H1 (cell line): ENCODE measurements at regions not wholly inside any gene's neighbourhood (a gene's known extent, or its start where the extent isn't known, plus 50 kb on each side); places are given as distances from the start of the nearest gene placed in this dataset.

ENCODE experiments used
- CEBPB ChIP-seq: IDR thresholded peaks from 2 replicates; pipeline ENCODE4 v1.6.1; 2012; ENCODE audit warnings: low read depth, low read length
- CTCF ChIP-seq, 3 experiments: IDR thresholded peaks; 1 replicate in 2 of 3; 2 replicates in 1 of 3; pipeline versions ENCODE4 v1.5.1 to v1.6.1; 2011; ENCODE audit warnings: low read length in 3 of 3, mild to moderate bottlenecking in 3 of 3, inconsistent platforms in 2 of 3, low read depth in 1 of 3, moderate library complexity in 1 of 3; ENCODE audit not compliant: insufficient read depth in 1 of 3; ENCODE audit errors: control extremely low read depth in 1 of 3
- GABPA ChIP-seq: IDR thresholded peaks from 2 replicates; pipeline ENCODE4 v1.6.1; 2011; ENCODE audit warnings: mild to moderate bottlenecking, low read length, moderate library complexity, borderline replicate concordance; ENCODE audit not compliant: insufficient read depth
- SIN3A ChIP-seq, 2 experiments: IDR thresholded peaks in 1 of 2; conservative IDR thresholded peaks in 1 of 2; 2 replicates each; pipeline ENCODE4 v1.6.1; 2011 to 2012; ENCODE audit warnings: low read length in 2 of 2, improper control_type of control experiment in 1 of 2, low read depth in 1 of 2, mild to moderate bottlenecking in 1 of 2
- TEAD4 ChIP-seq: IDR thresholded peaks from 2 replicates; pipeline ENCODE4 v1.6.1; 2012; ENCODE audit warnings: low read depth, low read length, inconsistent platforms, mixed read lengths
- ZNF274 ChIP-seq: IDR thresholded peaks from 2 replicates; pipeline ENCODE4 v1.7.0; 2012; ENCODE audit warnings: low read length, borderline replicate concordance; ENCODE audit errors: extremely low read depth

- TF ChIP-seq CTCF (IDR thresholded peaks at IDR 0.05; ENCODE audit: control extremely low read depth in 1 of 3, insufficient read depth in 1 of 3, low read depth in 1 of 3, low read length in 3 of 3) (no peak), TEAD4 (no peak), SIN3A (conservative IDR thresholded peaks at IDR 0.05 in 1 of 2, IDR thresholded peaks at IDR 0.05 in 1 of 2; ENCODE audit: low read depth in 1 of 2, low read length in 2 of 2) (no peak), ZNF274 (no peak), CEBPB (no peak), GABPA (no peak)
Measured at GRCh38 chr2:139773720-139774277, 993.6 kb upstream of the NXPH2 start.
